ENCODE measurements at regions not wholly inside any gene's neighbourhood (a gene's known extent, or its start where the extent isn't known, plus 50 kb on each side); places are given as distances from the start of the nearest gene placed in this dataset.

DNA sequence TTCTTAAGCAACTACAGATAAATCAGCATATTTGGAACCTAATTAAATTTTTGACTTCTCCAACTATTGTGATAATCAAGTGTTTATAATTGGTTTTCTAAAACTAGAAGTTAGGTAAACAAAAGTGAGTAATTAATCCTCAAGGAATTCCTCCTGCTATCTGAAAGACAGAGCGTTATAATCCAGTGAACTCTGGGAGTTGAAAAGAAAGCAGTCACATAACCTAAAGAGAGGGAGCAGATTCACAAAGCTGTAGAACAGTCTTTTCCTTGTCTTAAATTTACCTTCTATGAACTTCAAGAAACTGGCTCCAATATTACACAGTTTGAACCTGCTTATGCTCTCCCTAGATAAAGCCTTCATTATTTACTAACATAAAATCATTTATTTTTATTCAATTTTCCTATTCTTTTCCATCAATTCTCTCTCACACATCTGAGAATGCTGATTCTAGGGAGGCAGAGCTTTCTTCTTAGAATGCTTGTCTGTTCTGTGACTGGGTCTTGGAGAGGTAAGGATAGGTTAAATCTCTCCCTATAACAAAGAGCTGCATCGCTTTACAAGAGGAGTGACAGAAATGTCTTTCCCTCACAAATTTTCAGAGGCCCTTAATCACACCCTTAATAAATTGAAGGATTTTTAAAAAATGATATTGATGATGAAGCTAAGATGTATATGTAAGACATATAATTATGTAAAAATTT is 132.8 kb downstream of the TUSC7 start:
- H3K4me3 ChIP-seq: no peak overlapping the region
- H3K27me3 ChIP-seq: no peaks in the 10 kb centered on the region
- 41 to 45% (median 43%) methylated on average over 2 of the region's 2 CpGs for WGBS, 4 donors
- no peak for TF ChIP-seq POLR2A (IDR thresholded peaks at IDR 0.05)
- TF ChIP-seq, protein P1, sequence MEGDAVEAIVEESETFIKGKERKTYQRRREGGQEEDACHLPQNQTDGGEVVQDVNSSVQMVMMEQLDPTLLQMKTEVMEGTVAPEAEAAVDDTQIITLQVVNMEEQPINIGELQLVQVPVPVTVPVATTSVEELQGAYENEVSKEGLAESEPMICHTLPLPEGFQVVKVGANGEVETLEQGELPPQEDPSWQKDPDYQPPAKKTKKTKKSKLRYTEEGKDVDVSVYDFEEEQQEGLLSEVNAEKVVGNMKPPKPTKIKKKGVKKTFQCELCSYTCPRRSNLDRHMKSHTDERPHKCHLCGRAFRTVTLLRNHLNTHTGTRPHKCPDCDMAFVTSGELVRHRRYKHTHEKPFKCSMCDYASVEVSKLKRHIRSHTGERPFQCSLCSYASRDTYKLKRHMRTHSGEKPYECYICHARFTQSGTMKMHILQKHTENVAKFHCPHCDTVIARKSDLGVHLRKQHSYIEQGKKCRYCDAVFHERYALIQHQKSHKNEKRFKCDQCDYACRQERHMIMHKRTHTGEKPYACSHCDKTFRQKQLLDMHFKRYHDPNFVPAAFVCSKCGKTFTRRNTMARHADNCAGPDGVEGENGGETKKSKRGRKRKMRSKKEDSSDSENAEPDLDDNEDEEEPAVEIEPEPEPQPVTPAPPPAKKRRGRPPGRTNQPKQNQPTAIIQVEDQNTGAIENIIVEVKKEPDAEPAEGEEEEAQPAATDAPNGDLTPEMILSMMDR (IDR thresholded peaks at IDR 0.05): no peak
- H3K27ac ChIP-seq: no peak overlapping the region
- H3K36me3 ChIP-seq (replicated peaks in 1 of 2): no peaks in the 10 kb centered on the region
- intact Hi-C loops (cut with DNase I): no loop called here
- no peaks in the 10 kb centered on the region for H3K4me1 ChIP-seq (replicated peaks in 1 of 2)
- H3K9me3 ChIP-seq (replicated peaks in 1 of 3): no peaks in the 10 kb centered on the region
- DNase-seq: no peak

GRCh38 chr3:116848248-116848829 is 138.8 kb downstream of the TUSC7 start:
- intact Hi-C loops (cut with DNase I): no loop called here
- Histone ChIP-seq H3K36me3 (replicated peaks in 1 of 2) (no peaks in the 10 kb centered on the region), H3K4me1 (replicated peaks in 1 of 2) (no peaks in the 10 kb centered on the region), H3K9me3 (replicated peaks in 1 of 3) (no peaks in the 10 kb centered on the region), H3K27ac (no peak overlapping the region), H3K27me3 (no peaks in the 10 kb centered on the region), H3K4me3 (no peak overlapping the region)
- 78 to 91% (median 84%) methylated on average over 3 of the region's 3 CpGs for WGBS, 4 donors
- TF ChIP-seq POLR2A (IDR thresholded peaks at IDR 0.05): no peak
- TF ChIP-seq, protein P1 (IDR thresholded peaks at IDR 0.05): no peak
- DNase-seq: no peak

DNA sequence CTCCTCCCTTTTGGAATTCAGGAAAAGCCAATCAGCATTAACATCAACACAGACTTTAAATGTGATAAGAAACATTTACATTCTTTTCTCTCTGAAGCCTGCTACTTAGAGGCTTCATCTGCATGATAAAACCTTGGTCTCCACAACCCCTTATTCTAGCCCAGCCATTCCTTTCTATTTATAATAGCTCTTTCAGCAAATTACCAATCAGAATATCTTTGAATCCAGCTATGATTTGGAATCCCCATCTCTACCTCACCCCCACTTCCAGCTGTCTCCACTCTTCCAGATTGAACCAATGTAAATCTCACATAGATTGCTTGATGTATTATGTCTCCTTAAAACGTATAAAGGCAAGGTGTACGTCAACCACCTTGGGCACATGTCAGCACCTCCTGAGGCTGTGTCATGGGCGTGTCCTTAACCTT is 139.7 kb downstream of the TUSC7 start:
- intact Hi-C loops (cut with DNase I): no loop called here
- Histone ChIP-seq H3K36me3 (replicated peaks in 1 of 2) (no peaks in the 10 kb centered on the region), H3K27ac (no peak overlapping the region), H3K9me3 (replicated peaks in 1 of 3) (no peaks in the 10 kb centered on the region), H3K4me3 (no peak overlapping the region), H3K27me3 (no peaks in the 10 kb centered on the region), H3K4me1 (replicated peaks in 1 of 2) (no peaks in the 10 kb centered on the region)
- 65 to 90% (median 77%) methylated on average over 3 of the region's 3 CpGs for WGBS, 4 donors
- TF ChIP-seq, protein P1 (IDR thresholded peaks at IDR 0.05): no peak
- no peak for DNase-seq

DNA sequence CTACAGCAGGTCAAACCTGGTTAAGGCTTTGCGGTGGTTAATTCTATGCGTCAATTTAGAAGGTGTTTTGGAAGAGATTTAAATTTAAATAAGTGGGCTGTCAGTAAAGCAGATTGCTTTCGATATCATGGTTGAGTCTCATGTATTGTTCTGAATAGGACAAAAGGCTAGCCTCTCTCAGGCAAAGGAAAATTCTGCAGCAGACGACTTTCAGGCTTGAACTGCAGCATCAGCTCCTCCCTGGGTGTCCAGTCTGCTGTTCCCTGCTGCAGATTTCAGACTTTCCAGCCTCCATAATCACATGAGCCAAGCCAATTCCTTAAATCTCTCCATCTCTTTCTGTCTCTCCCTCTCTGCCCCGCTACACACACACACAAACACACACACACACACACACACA is 143.2 kb downstream of the TUSC7 start:
- TF ChIP-seq, protein P1 (IDR thresholded peaks at IDR 0.05): no peak
- TF ChIP-seq POLR2A (IDR thresholded peaks at IDR 0.05): no peak
- Histone ChIP-seq H3K27me3 (no peaks in the 10 kb centered on the region), H3K4me1 (replicated peaks in 1 of 2) (no peaks in the 10 kb centered on the region), H3K4me3 (no peak overlapping the region), H3K9me3 (replicated peaks in 1 of 3) (no peaks in the 10 kb centered on the region), H3K36me3 (replicated peaks in 1 of 2) (no peaks in the 10 kb centered on the region), H3K27ac (no peak overlapping the region)
- intact Hi-C loops (cut with DNase I): no loop called here
- WGBS, 4 donors: 86 to 97% (median 87%) methylated on average over 5 of the region's 5 CpGs
- no peak for DNase-seq

Measured in adrenal gland (tissue), 9 donors.